Epithelial cell of esophagus (primary cell): ENCODE measurements at regions not wholly inside any gene's neighbourhood (a gene's known extent, or its start where the extent isn't known, plus 50 kb on each side); places are given as distances from the start of the nearest gene placed in this dataset.
"Not testable (repeated sequence)": the region's sequence is repeated elsewhere in the genome, so short reads cannot be mapped to it uniquely, and the experiment has no call there.

ENCODE experiments used
- DNase-seq: peaks from one replicate; pipeline ENCODE4 v3.0.0; 2010; ENCODE audit warnings: low read depth
- H3K4me3 ChIP-seq: 2 replicates; pipeline ENCODE4 v1.5.1; 2011; ENCODE audit warnings: mild to moderate bottlenecking, low read length, control low read depth
- TF ChIP-seq, protein P1 (sequence below): IDR thresholded peaks from 2 replicates; pipeline ENCODE4 v1.5.1; 2011; ENCODE audit warnings: low read depth, mild to moderate bottlenecking, low read length, control low read depth, inconsistent platforms; ENCODE audit not compliant: insufficient read depth; ENCODE audit errors: missing control alignments

DNA sequence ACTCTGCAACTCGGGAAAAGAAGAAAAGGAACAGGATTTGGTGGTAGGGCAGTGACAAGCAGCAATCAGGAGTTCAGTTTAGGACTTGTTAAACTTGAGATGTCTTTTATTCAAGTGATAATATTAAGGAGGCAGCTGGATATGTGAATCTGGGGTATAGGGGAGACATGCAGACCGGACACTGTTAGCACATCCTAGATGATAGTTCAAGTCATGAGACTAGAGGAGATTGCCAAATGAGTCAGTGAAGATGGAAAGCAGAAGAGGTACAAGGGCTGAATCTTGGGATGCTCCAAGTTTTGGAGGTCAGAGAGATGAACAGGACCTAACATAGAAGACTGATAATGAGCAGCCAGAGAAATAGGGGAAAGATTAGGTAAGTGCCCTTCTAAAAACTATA, 69.5 kb upstream of the PSME4 start:
- no peak overlapping the region for H3K4me3 ChIP-seq
- TF ChIP-seq, protein P1, sequence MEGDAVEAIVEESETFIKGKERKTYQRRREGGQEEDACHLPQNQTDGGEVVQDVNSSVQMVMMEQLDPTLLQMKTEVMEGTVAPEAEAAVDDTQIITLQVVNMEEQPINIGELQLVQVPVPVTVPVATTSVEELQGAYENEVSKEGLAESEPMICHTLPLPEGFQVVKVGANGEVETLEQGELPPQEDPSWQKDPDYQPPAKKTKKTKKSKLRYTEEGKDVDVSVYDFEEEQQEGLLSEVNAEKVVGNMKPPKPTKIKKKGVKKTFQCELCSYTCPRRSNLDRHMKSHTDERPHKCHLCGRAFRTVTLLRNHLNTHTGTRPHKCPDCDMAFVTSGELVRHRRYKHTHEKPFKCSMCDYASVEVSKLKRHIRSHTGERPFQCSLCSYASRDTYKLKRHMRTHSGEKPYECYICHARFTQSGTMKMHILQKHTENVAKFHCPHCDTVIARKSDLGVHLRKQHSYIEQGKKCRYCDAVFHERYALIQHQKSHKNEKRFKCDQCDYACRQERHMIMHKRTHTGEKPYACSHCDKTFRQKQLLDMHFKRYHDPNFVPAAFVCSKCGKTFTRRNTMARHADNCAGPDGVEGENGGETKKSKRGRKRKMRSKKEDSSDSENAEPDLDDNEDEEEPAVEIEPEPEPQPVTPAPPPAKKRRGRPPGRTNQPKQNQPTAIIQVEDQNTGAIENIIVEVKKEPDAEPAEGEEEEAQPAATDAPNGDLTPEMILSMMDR = no peak
- DNase-seq = no peak

DNA sequence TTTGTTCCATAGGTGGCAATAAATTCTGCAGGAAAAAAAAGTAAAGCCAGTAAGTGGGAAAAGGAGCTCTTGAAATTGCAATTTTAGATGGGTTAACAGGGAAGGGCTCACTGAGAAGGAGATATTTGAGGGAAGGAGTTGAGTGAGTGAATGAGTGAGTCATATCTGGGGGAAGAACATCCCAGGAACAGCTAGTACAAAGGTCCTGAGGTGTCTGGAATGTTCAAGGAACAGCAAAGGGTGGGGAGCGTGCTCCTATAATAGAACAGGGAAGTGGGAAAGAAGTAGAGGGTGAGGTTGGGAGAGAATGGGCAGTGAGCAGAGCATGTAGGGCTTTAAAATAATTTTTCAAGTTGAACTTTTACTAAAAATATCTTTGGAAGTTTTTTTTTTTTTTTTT, 68.0 kb upstream of the PSME4 start:
- TF ChIP-seq, protein P1 = no peak
- DNase-seq = peak; percentile 68
- H3K4me3 ChIP-seq = no peak overlapping the region

DNA sequence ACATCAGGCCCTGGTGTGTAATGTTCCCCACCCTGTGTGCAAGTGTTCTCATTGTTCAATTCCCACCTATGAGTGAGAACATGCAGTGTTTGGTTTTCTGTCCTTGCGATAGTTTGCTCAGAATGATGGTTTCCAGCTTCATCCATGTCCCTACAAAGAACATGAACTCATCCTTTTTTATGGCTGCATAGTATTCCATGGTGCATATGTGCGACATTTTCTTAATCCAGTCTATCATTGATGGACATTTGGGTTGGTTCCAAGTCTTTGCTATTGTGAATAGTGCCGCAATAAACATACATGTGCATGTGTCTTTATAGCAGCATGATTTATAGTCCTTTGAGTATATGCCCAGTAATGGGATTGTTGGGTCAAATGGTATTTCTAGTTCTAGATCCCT, 60.5 kb upstream of the PSME4 start:
- not testable (repeated sequence) for DNase-seq, H3K4me3 ChIP-seq

DNA sequence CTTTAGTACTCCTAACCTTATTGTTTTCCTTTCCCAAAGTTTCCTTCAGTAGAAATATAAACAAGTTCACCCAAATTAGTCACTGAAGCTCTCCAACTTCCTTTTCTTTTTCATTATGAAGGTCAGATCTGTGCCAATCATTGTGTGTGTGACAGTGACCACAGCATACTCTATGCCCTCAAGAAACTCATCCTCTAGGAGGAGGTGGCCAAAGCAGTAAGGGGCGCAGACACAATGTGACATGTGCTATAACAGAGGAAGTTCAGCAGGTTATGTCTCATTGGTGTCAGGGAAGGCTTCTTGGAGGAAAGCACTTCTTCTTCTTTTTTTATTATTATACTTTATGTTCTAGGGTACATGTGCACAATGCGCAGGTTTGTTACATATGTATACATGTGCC, 60.0 kb upstream of the PSME4 start:
- DNase-seq = no peak
- TF ChIP-seq, protein P1 = no peak
- no peak overlapping the region for H3K4me3 ChIP-seq

DNA sequence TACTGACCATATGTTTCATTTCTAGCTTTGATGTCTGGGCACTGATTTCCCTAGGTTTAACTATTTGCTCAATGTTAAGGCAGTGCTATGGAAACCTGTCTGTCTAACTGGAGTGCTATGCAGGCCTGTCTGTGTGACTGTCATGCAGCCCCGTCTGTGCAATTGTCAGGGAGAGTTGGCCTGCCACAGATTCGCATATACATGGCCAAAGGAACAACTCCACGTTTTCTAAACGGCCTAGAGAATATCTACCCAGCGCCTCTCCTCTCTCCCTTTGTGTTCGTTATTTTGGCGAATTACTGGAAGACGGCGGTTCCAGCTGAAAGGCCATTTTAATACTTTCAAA, 59.6 kb upstream of the PSME4 start:
- no peak overlapping the region for H3K4me3 ChIP-seq
- TF ChIP-seq, protein P1 = no peak
- no peak for DNase-seq

DNA sequence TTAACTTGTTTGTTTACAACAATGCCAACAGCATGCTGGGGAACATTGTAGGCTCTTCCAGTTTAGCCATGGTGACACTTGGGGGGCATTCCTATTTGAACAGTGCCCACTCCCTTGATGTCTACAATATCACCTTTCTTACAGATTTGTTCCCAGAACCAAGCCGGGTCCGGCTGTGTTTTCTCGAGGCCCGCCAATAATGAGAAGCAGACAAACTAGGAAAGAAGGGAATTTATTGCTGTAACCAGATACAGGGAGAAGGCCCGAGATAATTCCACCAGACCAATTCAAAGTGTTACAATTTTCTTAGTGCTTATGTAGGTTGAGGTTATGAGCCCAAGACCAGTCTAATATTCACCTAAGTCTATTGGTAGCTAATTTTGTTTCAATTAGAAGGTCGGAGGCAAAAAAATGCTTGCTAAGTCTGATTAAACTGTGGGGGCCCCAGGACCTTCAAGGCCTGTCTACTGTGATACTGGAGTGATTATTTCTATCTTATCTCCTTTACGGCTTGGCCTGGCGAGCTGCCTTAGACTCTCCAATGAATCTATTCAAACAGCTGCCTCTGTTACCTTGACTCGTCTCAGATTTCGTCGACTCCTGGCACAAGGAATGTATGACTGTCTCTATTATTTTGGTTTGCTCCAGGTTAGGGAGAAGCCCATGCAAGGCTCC, 59.1 kb upstream of the PSME4 start:
- TF ChIP-seq, protein P1 = no peak
- no peak for DNase-seq
- no peak overlapping the region for H3K4me3 ChIP-seq

DNA sequence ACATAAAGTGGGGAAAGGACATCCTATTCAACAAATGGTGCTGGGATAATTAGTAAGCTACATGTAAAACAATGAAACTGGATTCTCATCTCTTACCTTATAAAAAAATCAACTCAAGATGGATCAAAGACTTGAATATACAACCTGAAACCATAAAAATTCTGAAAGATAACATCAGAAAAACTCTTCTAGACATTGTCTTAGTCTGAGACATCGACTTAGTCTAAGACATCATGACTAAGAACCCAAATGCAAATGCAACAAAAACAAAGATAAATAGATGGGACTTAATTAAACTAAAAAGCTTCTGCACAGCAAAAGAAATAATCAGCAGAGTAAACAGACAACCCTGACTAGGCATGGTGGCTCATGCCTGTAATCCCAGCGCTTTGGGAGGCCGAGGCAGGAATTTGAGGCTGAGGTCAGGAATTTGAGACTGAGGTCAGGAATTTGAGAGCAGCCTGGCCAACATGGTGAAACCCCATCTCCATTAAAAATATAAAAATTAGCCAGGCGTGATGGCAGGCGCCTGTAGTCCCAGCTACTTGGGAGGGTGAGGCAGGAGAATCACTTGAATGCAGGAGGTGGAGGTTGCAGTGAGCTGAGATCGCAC, 54.8 kb upstream of the PSME4 start:
- not testable (repeated sequence) for DNase-seq, H3K4me3 ChIP-seq

DNA sequence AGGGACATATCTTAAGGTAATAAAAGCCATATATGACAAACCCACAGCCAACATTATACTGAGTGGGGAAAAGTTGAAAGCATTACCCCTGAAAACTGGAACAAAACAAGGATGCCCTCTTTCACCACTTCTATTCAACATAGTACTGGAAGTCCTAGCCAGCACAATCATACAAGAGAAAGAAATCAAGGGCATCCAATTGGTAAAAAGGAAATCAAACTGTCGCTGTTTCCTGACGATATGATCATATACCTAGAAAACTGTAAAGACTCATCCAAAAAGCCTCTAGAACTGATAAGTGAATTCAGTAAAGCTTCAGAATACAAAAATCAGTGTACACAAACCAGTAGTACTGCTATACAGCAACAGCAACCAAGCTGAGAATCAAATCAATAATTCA, 53.8 kb upstream of the PSME4 start:
- no peak overlapping the region for H3K4me3 ChIP-seq
- TF ChIP-seq, protein P1 = no peak
- no peak for DNase-seq
